Gastrocnemius medialis (tissue), 4 donors: ENCODE measurements at regions not wholly inside any gene's neighbourhood (a gene's known extent, or its start where the extent isn't known, plus 50 kb on each side); places are given as distances from the start of the nearest gene placed in this dataset.

Source experiments
- ATAC-seq, 2 donors: fragments of 150-250 bp; one replicate each; pipeline ENCODE4 v1.9.1; 2016
- DNase-seq, 2 donors: peaks; one replicate each; pipeline ENCODE4 v3.0.0-alpha.2; 2019
- H3K27ac ChIP-seq, 4 donors: fragments of 200-600 bp; sonication (generic); 1 replicate in 1 of 4; 2 replicates in 3 of 4; pipeline ENCODE4 v1.5.1; 2016 to 2018; ENCODE audit warnings: mild to moderate bottlenecking in 2 of 4, moderate library complexity in 1 of 4
- H3K27me3 ChIP-seq, 3 donors: fragments of 200-600 bp; sonication (generic) in 2 of 3; 1 replicate in 1 of 3; 2 replicates in 2 of 3; pipeline versions ENCODE4 v1.5.1 to v1.6.0; 2016 to 2019; ENCODE audit warnings: mild to moderate bottlenecking in 1 of 3, moderate library complexity in 1 of 3
- H3K36me3 ChIP-seq, 2 donors: fragments of 200-600 bp; sonication (generic) in 1 of 2; one replicate each; pipeline ENCODE4 v1.5.1; 2017 to 2018
- H3K4me1 ChIP-seq, 2 donors: fragments of 200-600 bp; sonication (generic) in 1 of 2; one replicate each; pipeline ENCODE4 v1.5.1; 2016 to 2017; ENCODE audit warnings: mild to moderate bottlenecking in 2 of 2
- H3K4me3 ChIP-seq, 4 donors: fragments of 200-600 bp; sonication (generic) in 3 of 4; 1 replicate in 1 of 4; 2 replicates in 3 of 4; pipeline ENCODE4 v1.5.1; 2016 to 2019; ENCODE audit warnings: mild to moderate bottlenecking in 2 of 4
- H3K9me3 ChIP-seq, 3 donors: fragments of 200-600 bp; sonication (generic) in 2 of 3; 1 replicate in 1 of 3; 2 replicates in 2 of 3; pipeline ENCODE4 v1.5.1; 2016 to 2019
- POLR2A ChIP-seq, 2 donors: fragments of 450-650 bp; IDR thresholded peaks; one replicate each; pipeline ENCODE4 v1.6.1; 2017; ENCODE audit warnings: antibody characterized with exemption in 2 of 2, mild to moderate bottlenecking in 2 of 2, moderate library complexity in 2 of 2
- in situ Hi-C, 4 donors: fragments of 200-750 bp; cut with MboI; loops; one replicate each; pipeline versions ENCODE4 v1.15.0 to v1.8.0; 2017; ENCODE audit warnings: low sequenced_read_pairs in 4 of 4
- intact Hi-C: fragments of 100-400 bp; cut with DNase I; formaldehyde crosslinking; loops from one replicate; pipeline ENCODE4 v1.15.1; 2023; ENCODE audit warnings: low total_unique reads
- TF ChIP-seq, protein P1 (sequence below), 5 experiments: fragments of 450-650 bp in 3 of 5; fragments of 200-600 bp in 2 of 5; sonication (generic) in 2 of 5; IDR thresholded peaks in 4 of 5; conservative IDR thresholded peaks in 1 of 5; 1 replicate in 4 of 5; 2 replicates in 1 of 5; pipeline ENCODE4 v1.5.1; 2016 to 2019; ENCODE audit warnings: antibody characterized with exemption in 5 of 5, mild to moderate bottlenecking in 3 of 5, moderate library complexity in 3 of 5

DNA sequence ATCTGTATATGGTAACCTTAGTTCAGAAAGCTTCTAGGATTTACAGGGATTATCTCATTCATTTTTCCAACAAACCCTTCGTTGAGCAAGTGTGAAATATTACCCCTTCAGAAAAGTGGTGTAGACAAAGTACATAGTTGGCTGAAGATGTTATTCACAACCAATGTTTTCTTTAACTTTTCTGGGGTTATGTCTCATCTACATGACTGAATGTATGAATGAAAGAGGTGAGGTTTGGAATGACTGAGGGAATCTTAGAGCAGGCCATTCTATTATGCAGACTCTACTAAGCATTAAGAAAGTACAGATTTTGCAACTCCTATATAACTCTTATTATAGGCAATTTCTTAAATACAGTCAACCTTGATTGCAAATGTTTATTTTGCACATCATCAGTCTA is 167.2 kb downstream of the NDFIP2 start:
- Histone ChIP-seq H3K4me1 (peaks cover 5 to 46% of the 10 kb centered on the region in 2 donors), H3K36me3 (no peaks in the 10 kb centered on the region), H3K4me3 (no peak overlapping the region), H3K9me3 (no peaks in the 10 kb centered on the region), H3K27me3 (no peaks in the 10 kb centered on the region), H3K27ac (peak overlapping the region in 3 of 4 donors; percentile 81 to 85 (median 82))
- intact Hi-C loops (no loop called here), in situ Hi-C loops (no loop called here)
- DNase-seq (no peak), ATAC-seq (no peak)
- TF ChIP-seq, protein P1, sequence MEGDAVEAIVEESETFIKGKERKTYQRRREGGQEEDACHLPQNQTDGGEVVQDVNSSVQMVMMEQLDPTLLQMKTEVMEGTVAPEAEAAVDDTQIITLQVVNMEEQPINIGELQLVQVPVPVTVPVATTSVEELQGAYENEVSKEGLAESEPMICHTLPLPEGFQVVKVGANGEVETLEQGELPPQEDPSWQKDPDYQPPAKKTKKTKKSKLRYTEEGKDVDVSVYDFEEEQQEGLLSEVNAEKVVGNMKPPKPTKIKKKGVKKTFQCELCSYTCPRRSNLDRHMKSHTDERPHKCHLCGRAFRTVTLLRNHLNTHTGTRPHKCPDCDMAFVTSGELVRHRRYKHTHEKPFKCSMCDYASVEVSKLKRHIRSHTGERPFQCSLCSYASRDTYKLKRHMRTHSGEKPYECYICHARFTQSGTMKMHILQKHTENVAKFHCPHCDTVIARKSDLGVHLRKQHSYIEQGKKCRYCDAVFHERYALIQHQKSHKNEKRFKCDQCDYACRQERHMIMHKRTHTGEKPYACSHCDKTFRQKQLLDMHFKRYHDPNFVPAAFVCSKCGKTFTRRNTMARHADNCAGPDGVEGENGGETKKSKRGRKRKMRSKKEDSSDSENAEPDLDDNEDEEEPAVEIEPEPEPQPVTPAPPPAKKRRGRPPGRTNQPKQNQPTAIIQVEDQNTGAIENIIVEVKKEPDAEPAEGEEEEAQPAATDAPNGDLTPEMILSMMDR (IDR thresholded peaks at IDR 0.05 in 4 of 5, conservative IDR thresholded peaks at IDR 0.05 in 1 of 5): no peak
- no peak for TF ChIP-seq POLR2A (IDR thresholded peaks at IDR 0.05)

DNA sequence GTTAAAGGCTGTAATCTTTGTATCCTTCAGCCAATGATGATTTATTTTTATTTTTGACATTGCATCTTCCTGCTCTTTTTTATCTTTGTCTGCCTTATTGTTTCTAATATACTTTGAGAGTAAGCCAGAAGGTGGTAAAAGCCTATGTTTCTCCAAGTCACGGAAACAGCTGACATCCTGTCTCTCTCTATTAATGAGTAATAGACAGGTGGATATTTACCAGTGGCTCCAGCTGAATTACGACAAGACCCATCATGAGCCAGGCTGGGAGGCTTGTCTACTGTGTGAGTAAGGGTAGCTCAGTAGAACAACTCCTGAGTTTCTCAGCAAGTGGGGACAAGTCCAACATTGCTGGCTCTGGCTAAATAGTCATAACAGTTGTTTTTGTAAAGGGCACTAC is 166.6 kb downstream of the NDFIP2 start:
- TF ChIP-seq POLR2A (IDR thresholded peaks at IDR 0.05): no peak
- TF ChIP-seq, protein P1 (IDR thresholded peaks at IDR 0.05 in 4 of 5, conservative IDR thresholded peaks at IDR 0.05 in 1 of 5): no peak
- peak; percentile 75 to 91 for ATAC-seq

DNA sequence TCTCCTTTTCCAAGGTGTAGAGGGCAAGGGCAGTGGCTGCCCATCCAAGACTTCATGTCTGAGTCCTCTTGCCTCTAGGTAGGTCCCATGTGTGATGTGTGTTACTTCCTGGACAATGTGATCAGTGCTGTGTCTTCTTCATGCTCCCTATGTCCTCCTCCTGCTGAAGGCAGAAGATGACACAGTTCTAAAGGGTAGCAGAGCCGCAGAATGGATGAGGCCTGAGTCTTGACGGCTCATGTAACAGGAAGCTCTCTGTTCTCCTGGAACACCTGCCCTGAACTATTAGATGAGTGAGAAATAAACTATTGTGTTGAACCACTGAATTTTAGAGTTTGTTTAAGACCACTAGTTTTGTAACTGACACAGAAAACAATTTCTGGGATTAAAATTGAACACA is 165.9 kb downstream of the NDFIP2 start:
- H3K36me3 ChIP-seq: no peaks in the 10 kb centered on the region
- peaks cover 5 to 46% of the 10 kb centered on the region in 2 donors for H3K4me1 ChIP-seq
- in situ Hi-C loops: no loop called here
- H3K27me3 ChIP-seq: no peaks in the 10 kb centered on the region
- TF ChIP-seq POLR2A (IDR thresholded peaks at IDR 0.05): no peak
- TF ChIP-seq, protein P1 (IDR thresholded peaks at IDR 0.05 in 4 of 5, conservative IDR thresholded peaks at IDR 0.05 in 1 of 5): no peak
- intact Hi-C loops: no loop called here
- no peaks in the 10 kb centered on the region for H3K9me3 ChIP-seq
- ATAC-seq (peak; percentile 36 to 57), DNase-seq (no peak)
- H3K4me3 ChIP-seq: no peak overlapping the region
- peak overlapping the region in 3 of 4 donors; percentile 81 to 85 (median 82) for H3K27ac ChIP-seq

More for the DNA sequence above, 166.6 kb downstream of the NDFIP2 start:
- Histone ChIP-seq H3K9me3 (no peaks in the 10 kb centered on the region), H3K36me3 (no peaks in the 10 kb centered on the region), H3K27me3 (no peaks in the 10 kb centered on the region), H3K4me3 (no peak overlapping the region), H3K4me1 (peaks cover 5 to 46% of the 10 kb centered on the region in 2 donors), H3K27ac (peak overlapping the region in 3 of 4 donors; percentile 81 to 85 (median 82))
- in situ Hi-C loops: no loop called here
- intact Hi-C loops: no loop called here
- DNase-seq: peak; percentile 43 to 60

DNA sequence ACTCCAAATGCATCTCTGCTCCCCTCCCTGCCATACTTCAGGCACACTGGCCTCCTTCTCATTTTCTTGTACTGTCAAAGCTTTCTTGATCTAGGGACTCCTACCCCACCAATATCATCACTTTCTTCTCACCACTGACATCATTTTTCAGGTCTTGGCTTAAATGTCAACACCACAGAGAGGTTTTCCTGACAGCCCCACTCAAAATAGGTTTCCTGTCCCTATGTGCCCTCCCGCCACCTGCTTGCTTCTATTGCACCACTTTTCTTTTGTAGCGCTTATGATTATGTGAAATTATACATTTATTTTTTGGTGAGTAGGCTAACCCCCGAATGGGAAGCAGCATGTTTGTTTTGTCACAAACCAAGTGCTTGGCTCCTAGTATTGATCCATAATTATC is 164.6 kb downstream of the NDFIP2 start:
- peak in 1 of 2 donors; percentile 53 for ATAC-seq

More for the DNA sequence above, 164.6 kb downstream of the NDFIP2 start:
- H3K4me3 ChIP-seq: no peak overlapping the region
- no peaks in the 10 kb centered on the region for H3K27me3 ChIP-seq
- intact Hi-C loops: no loop called here
- TF ChIP-seq, protein P1 (IDR thresholded peaks at IDR 0.05 in 4 of 5, conservative IDR thresholded peaks at IDR 0.05 in 1 of 5): no peak
- TF ChIP-seq POLR2A (IDR thresholded peaks at IDR 0.05): no peak
- DNase-seq: no peak
- peaks cover 11 to 55% of the 10 kb centered on the region in 2 donors for H3K4me1 ChIP-seq
- H3K27ac ChIP-seq: peak overlapping the region in 3 of 4 donors; percentile 81 to 85 (median 82)
- H3K9me3 ChIP-seq: no peaks in the 10 kb centered on the region
- in situ Hi-C loops: no loop called here
- H3K36me3 ChIP-seq: no peaks in the 10 kb centered on the region
